ENCODE measurements at regions not wholly inside any gene's neighbourhood (a gene's known extent, or its start where the extent isn't known, plus 50 kb on each side); places are given as distances from the start of the nearest gene placed in this dataset.

GRCh38 chr2:118582058-118582457 lies 265.4 kb downstream of the EN1 start:
- TF ChIP-seq CTCF (IDR thresholded peaks at IDR 0.05; ENCODE audit: poor library complexity, severe bottlenecking) (no peak), EP300 (conservative IDR thresholded peaks at IDR 0.05; ENCODE audit: poor library complexity, severe bottlenecking) (no peak), REST (IDR thresholded peaks at IDR 0.05; ENCODE audit: borderline replicate concordance) (no peak), RAD21 (conservative IDR thresholded peaks at IDR 0.05) (no peak), POLR2AphosphoS5 (IDR thresholded peaks at IDR 0.05) (no peak), EZH2 (IDR thresholded peaks at IDR 0.05; ENCODE audit: borderline replicate concordance, insufficient read depth, low read length, poor library complexity, severe bottlenecking) (no peak), MXI1 (conservative IDR thresholded peaks at IDR 0.05; ENCODE audit: poor library complexity, severe bottlenecking) (no peak)
